ENCODE measurements at regions not wholly inside any gene's neighbourhood (a gene's known extent, or its start where the extent isn't known, plus 50 kb on each side); places are given as distances from the start of the nearest gene placed in this dataset.

DNA sequence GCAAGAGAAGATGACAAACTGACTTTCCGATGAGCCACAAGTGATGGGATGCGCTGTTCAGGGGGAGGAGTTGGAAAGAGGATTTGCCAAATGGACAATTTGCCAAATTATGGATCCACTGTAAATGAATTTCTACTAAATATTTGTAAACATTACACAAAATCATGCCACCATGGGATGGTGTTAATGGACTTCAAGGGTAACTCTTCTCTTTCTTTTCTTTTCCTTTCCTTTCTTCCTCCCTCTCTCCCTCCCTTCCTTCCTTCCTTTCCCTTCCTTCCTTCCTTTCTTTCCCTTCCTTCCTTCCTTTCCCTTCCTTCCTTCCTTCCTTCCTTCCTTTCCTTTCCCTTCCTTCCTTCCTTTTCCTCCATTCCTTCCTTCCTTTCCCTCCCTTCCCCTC, 76.0 kb upstream of the PEG3 start:
- TF ChIP-seq EZH2 (IDR thresholded peaks at IDR 0.05; ENCODE audit: borderline replicate concordance, insufficient read depth, low read length, poor library complexity, severe bottlenecking) (no peak), POLR2AphosphoS5 (IDR thresholded peaks at IDR 0.05) (no peak)
- TF ChIP-seq, protein P1, sequence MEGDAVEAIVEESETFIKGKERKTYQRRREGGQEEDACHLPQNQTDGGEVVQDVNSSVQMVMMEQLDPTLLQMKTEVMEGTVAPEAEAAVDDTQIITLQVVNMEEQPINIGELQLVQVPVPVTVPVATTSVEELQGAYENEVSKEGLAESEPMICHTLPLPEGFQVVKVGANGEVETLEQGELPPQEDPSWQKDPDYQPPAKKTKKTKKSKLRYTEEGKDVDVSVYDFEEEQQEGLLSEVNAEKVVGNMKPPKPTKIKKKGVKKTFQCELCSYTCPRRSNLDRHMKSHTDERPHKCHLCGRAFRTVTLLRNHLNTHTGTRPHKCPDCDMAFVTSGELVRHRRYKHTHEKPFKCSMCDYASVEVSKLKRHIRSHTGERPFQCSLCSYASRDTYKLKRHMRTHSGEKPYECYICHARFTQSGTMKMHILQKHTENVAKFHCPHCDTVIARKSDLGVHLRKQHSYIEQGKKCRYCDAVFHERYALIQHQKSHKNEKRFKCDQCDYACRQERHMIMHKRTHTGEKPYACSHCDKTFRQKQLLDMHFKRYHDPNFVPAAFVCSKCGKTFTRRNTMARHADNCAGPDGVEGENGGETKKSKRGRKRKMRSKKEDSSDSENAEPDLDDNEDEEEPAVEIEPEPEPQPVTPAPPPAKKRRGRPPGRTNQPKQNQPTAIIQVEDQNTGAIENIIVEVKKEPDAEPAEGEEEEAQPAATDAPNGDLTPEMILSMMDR (IDR thresholded peaks at IDR 0.05; ENCODE audit: poor library complexity, severe bottlenecking): no peak
